Nucleus accumbens (tissue), 56 donors: ENCODE measurements at regions not wholly inside any gene's neighbourhood (a gene's known extent, or its start where the extent isn't known, plus 50 kb on each side); places are given as distances from the start of the nearest gene placed in this dataset.
"Not testable (repeated sequence)": the region's sequence is repeated elsewhere in the genome, so short reads cannot be mapped to it uniquely, and the experiment has no call there.

Experiments used
- DNase-seq, 56 donors: peaks; one replicate each; lab custom pipeline; 2025; lab: John Stamatoyannopoulos, UW

DNA sequence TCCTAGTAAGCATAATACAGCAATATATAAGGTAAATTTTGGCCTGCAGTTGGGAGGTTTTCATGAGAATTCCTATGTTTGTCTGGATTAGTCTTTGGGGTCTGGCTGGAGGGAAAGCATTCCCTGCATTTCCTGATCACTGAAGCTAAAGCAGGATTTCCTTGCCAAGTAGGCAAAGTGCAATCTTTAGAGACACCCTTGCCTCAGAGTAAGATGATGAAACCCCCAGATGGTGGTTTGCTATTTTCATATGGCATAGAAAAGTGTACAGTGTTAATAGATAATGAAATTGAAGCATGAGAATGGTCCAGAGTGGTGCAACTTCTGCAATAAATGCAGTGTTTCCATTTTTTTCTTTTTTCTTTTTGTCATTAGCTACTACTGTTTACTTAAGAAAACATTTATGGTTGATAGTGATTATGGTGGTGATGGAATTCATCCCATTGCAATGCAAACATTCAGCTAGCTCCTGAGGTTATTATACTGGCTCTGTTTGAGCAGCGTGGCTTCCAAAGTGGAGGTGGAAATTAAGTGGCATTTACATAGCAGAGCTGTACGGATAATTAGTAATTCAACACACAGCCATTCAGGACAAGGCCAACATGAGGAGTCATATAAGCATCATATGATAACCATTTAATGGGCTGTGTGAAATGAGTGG, 276.3 kb downstream of the DUSP6 start:
- DNase-seq: no peak

DNA sequence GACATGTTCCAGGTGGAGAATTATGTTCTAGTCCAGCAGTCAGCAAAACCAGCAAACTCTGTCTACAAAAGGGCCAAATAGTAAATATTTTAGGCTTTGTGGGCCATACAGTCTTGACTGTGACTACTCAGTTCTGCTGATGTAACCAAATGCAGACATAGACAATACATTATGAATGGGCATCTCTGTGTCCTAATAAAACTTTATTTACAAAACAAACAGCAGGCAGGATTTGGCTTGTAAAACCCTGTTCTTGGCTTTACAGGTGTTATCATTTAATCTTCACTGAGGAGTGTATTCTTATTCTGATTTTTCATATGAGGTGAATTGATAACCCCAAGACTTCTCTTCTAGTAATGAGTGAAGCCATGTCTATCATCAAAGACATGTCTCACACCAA, 278.6 kb downstream of the DUSP6 start:
- DNase-seq: no peak

DNA sequence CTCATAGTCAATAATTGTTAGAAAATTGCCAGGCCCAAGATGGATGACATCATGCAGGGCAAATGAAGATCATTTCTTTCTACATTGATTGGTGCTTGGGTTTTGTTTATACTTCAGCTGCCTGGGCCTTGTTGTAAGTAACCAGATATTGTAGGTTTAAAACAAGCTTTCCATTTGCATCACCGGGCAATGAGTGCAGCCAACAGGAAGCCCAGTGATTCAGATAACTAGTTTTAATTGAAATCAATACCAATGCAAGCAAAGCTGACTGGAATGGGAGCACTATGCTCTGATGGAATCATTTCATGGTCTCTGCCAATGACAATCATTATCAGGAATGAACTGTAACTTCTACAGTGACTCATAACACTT, 279.3 kb downstream of the DUSP6 start:
- DNase-seq: no peak

DNA sequence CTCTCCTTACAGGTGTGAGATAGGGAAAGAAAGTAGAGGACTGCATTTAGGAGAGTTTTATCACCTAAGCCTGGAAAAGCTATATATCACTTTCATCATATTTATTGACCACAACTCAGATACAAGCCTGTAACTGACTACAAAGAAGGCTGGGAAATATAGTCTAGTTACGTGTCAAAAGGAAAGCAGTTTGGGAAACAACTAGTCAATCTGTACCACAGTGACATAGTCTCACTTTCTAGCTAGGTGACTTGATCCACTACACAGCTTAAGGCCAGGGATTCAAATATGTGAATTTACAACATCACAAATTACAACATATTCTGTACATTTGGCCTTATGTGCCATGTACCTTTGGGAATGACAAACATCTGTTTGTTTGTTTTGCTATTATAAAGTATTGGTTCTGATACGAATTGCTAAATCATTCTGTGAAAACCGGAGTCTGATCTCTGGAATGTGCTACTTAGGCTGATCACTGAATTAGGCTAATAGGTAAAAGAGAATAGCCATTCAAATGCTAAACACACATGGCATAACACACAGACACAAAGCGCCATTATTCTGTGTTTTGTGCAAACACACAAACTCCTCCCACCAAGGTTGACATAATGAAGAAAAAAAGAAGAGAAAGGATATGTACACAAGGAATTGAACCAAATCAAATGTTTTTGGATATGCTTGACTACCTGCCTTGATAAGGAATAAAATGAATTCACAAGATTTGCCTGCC, 279.8 kb downstream of the DUSP6 start:
- DNase-seq: no peak

DNA sequence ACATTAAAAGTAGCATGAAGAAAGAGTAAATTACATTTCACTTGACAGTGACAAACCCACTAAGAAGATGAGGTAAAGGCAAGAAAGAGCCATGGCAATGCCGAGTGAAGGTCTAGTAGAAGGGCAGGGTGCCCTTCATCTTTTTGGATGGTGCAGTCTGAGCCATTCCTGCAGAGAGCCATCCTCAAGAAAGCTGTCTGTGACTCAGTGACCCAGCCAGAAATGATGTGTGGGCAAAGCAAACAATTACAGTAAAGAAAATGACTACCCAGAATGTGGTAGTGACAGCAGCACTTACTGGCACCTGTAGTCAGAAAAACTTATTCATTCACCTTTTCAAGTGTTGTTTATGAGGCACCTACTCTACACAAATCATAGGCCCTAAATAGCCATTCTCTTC, 281.7 kb downstream of the DUSP6 start:
- no peak for DNase-seq

DNA sequence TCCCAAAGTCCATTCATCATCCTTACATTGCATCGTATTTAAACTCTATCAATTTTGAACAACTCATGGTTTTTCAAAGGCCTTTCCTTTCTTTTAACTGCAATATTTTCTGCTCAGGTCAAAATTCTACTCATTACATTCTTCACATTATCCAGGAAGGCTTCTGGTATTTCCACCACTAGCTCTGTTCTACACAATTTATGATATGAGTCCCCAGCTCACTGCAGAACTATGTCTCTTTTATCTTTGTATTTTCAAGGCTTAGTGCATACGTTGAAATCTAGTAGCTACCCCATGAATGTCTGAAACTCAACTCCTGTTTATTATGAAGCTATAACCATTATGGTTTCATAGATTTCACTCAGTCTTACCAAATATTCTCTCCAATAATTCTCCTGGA, 282.9 kb downstream of the DUSP6 start:
- no peak for DNase-seq

DNA sequence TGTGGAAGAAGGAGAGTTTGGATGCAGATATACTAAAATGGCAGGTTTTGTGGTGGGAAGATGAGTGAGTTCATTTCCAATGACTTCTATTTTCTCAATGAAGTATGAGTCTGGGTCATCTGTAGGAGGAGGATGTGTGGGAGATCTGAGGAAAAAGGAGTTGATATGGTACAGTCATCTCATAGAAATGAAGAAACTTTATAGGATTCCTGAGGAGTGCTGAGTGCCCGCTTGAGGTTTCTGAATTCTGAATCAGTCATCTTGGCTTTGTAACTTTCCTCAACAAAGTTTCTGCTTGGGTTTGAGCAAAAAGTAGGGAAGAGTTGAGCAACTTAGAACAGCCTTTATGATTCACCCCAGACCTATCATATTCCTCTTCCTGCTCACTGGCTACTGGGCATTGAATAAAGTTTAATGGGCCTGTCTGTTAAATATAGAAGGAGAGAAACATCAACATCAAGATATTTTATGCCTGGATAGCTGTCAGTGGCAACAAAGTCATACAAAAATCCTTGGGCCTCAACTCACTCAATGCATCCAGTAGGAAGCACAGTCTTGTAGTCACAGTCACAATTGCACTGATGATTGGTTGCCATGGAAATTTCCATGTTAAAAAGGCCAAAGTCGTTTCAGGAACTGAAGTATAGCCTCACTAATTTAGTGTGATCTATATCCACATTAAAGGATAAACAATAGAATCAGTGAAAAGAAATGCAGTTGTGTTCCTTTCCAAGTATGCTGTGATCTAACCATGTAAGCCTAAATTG, 284.7 kb downstream of the DUSP6 start:
- no peak for DNase-seq

DNA sequence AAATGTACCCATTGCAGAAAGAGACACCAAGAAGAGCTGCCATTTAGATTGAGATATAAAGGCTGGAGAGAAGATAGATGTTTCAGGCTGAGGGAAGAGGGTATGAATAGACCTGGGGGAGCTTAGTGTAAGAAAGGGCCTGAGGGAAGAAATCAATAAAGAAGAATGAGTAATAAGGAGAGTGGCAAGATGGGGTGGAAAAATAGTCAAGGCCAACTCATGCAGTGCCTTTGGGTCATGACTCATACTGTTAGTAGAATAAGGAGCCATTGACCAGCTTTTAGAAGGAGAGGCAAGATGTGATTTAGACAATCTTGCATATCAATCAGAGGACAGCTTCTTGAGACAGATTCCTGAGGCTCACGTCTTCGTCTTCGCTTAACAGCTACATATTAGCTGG, 287.5 kb downstream of the DUSP6 start:
- no peak for DNase-seq

DNA sequence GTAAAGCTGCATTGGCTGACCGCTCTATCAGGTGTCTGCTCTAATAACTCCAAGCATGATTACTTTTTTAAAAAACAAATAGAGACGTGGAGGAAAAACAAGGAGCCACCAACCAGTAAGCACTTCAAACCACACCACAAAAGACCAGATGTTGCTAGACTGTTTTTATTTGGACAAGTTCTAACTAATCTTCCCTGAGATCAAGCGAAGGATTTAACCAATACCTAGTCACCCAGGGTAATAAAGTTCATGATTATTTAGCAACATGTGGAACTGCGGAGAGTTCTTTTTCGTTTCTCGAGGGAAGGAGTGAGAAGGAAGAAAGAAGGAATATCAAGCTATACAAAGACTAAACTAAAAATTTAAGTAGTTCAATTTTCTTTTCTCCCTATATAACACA, 288.1 kb downstream of the DUSP6 start:
- no peak for DNase-seq

DNA sequence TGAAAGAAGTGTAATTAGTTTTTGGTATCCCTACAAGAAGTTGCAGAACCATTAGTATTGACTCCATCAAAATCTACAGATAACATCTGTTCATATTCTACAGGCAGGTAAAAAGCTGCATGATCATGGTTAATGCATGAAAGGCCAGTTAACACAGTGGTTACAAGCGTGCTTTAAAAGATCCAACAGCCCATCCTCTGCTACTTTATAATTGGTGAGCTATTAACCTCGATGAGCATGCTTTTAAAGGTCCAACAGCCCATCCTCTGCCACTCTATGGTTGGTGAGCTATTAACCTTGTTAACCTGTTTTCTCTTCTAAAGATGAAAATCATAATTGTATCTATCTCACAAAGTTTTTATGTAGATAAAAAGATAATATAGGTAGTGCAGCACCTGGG, 289.3 kb downstream of the DUSP6 start:
- DNase-seq: no peak

DNA sequence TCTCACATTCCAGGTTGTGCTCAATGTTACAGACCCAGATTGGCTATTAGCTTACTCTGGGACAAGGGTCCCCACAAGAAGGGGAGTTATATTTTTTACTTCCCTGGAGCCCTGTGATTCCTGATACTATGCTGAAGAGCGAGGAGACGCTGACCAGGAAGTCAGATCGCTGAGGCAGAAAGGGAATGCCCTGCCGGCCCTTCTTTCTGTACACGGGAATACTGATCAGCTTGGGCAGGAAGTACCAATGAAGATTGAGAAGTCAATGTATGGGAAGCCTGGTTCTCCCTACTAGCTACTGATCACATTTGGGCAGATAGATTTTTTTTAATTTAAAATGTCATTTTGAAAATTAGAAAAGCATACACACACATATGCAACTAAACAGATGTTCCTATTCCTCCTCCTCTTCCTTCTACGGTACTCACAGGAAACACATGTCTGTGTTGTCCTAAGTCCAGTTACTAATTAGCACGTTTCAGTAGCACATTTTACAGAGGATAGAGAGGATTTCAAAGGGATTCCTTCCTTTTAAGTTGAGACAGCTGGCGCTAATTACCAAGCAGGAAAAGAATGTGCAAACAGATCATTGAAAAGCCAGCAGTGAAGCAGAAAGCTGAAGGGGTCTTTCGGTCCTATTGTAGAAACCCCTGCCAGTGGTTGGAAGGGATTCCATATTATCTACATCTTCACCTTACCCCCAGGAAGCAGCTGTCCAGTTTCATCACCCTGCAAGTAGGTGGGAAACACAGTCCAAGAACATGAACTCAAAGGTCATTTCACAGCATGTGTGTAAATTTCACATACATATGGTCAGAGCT, 292.4 kb downstream of the DUSP6 start:
- no peak for DNase-seq

DNA sequence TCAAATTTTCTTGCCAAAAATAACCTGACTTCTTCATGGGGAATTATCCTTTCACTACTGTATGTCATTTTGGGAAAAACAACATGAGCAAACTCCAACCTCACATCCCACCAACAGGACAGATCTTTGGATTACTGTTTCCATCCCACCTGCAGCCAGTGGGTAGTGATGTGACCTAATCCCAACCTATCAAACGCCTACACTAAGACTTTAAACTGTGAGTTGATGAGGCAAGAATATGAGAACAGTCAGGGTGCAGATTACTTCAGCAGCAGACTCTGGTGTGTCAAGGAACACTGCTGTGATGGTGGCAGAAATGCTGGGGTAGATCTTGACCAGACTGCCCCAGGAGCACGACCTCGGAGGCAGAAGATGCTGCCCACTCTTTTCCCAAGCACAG, 293.2 kb downstream of the DUSP6 start:
- no peak for DNase-seq

DNA sequence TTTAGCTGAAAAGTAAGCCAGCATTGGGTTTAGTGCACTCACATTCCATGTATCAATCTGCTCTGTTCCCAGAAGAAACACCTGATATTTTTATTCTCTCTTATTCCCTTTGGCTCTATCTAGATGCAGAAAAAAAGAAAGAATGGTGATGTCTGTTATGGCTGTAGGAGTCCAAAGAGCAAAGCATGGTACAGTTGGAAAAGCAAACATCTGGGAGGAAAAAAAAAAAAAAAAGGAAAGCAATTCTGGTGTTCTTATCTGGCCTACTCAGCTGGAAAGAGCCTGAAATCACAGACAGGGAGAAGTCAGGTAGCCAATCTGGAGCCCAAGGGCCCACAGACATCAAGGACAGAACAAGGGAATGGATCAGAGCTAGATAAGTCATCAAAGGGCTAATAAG, 293.9 kb downstream of the DUSP6 start:
- DNase-seq: no peak

DNA sequence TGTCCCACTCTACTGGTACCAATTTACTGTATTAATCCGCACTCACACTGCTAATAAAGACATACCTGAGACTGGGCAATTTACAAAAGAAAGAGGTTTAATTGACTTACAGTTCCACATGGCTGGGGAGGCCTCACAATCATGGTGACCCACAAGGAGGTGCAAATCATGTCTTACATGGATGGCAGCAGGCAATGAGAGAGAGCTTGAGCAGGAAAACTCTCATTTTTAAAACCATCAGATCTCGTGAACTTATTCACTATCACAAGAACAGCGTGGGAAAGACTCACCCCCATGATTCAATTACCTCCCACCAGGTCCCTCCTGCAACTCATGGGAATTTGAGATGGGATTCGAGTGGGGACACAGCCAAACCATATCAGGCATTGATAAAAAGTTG, 298.5 kb downstream of the DUSP6 start:
- not testable (repeated sequence) for DNase-seq

DNA sequence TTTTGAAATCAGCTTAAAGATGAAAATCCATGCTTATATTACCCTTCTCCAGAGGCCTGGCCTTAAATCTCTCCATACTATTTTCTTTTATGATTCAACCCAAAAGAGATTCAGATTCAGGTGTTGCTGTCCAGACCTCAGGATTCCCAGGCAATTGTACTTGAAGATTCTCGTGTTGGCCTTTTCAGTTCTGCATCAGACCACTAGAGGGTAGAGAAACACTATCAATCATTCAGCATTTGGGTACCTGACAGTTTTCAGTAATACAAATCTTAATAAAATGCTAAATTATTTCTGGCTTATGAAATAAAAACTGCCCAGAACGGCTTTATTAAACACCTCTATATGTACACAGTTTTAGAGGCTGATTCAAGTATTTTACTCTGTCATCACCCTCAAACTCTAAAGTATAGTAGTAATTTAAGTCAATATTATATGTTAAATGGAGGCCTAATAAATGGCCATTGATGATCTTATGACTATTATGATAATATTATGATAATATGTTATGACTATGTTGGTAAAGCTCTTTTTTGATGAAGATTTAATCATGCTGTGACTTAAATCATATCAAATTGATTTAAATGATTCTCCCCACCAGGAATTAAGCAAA, 301.1 kb downstream of the DUSP6 start:
- DNase-seq: peak in 3 of 56 donors; percentile 0 to 8 (median 7)

DNA sequence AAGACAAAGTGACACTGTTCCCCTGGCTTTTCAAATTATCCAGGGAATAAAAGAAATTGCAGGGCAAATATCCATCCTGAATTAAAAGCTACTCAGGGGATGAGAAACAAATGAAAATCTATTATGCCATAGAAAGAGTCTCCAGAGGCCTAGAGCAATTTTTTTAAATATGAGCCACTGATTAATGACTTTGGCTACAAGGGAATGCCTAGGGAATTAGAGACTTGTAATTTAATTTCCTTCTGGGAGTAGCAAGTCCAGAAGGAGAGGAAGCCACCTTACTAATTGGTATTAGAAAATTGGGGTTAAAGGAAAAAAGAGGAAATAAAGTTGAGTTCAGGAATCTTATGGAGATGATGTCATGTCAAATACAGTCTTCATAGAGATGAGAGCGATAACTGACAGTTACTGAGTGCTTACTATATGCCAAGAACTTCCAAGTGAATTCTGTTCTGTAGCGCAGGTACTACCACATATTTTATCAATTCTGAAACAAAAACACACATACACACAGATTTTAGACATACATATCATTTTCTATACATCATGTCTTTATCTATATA, 304.4 kb downstream of the DUSP6 start:
- no peak for DNase-seq

DNA sequence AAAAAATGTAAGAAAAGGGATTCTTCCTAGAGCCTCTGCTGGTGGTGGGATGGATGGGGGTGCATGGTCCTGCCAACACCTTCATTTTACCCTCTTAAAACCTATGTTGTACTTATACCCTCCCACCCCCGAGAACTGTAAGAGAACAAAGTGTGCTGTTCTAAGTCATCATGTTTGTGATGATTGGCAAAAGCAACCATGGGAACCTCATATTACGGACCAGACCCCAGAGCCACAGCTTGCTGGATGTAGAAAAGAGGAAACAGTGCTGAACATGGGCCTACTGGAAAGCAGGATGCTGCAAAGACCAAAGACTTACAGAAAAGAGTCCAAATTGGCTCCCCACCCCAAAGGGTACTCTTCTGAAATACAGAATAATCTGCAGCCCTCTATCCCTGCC, 311.2 kb downstream of the DUSP6 start:
- DNase-seq: no peak

DNA sequence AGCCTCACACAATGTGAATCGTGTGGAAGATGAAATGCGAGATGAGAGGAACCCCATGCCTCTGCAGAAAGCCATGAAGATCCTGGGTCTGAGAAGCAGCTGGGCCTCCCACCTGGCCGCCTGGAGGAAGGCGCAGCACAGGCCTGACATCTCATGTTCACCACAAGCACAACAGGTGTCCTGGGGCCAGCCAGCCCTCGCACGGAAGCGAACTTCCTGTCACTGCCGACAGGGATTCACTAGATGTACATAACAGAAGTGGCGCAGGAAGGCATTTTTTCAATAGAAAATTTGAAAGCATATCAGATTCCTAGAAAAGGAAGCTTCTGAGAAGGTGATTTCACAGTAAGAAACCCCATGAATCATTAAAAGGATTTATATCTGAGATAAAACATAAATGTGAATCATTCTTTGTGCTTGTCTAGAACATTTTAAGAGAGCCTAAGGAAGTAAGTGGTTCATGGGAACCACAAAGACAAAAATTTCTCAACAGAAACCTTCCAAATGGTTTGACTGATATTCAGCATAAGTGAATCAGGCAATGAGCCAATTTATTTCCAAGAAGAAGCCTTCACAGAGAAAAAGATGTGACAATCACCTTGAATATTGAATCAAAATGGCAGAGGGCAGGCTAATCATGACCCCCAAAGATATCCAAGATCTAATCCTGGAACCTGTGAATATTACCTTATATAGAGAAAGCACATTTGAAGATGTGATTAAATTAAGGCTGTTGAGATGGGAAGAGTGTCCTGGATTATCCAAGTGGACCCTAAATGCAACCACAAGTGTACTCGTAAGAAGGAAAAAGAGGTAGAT, 311.9 kb downstream of the DUSP6 start:
- DNase-seq: no peak

DNA sequence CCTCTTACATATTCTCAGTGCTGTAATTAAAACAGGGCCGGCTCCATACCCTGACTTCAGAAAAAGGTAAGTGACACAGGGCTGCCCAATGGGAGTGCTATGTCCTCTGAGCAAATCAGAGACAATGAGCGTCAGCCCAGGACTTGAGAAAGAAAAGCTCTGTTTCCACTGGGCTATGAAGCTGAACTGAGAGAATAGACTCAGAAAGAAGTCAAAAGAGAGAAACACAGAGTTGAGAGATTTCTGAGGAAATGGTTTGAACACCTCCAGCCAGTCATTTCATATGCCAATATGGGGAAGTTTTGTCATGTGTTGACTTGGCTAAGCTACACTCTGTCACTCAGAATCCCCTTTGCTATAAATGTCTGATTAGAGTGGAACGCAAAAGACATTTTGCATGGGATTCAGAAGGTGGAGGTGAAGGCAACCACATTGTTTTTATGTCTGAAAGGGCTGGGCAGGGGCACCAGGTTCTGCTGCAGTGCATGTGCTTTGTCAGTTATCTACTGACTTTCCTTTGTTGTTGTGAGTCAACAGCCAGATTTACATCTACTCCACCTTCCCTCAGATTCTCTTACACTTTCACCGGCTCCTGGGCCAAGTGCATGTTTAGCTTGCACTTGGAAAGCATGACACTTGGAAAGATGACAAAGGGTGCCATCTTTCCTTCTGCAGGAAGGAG, 313.3 kb downstream of the DUSP6 start:
- DNase-seq: no peak
